Hepatocyte (in vitro differentiated cells): ENCODE measurements at regions not wholly inside any gene's neighbourhood (a gene's known extent, or its start where the extent isn't known, plus 50 kb on each side); places are given as distances from the start of the nearest gene placed in this dataset.

Experiments
- DNase-seq: peaks from one replicate; pipeline ENCODE4 v3.0.0-alpha.2; 2016; ENCODE audit warnings: low spot score
- H2AFZ ChIP-seq: fragments of 200-600 bp; sonication (generic); 2 replicates; pipeline ENCODE4 v1.6.0; 2016; ENCODE audit warnings: antibody characterized with exemption, mild to moderate bottlenecking
- H3K27ac ChIP-seq: fragments of 200-600 bp; sonication (generic); 2 replicates; pipeline ENCODE4 v1.5.1; 2016; ENCODE audit warnings: mild to moderate bottlenecking
- H3K27me3 ChIP-seq: fragments of 200-600 bp; sonication (generic); 2 replicates; pipeline ENCODE4 v1.6.1; 2016
- H3K36me3 ChIP-seq: fragments of 200-600 bp; sonication (generic); replicated peaks from 2 replicates; pipeline ENCODE4 v1.5.1; 2016; ENCODE audit warnings: low read depth; ENCODE audit not compliant: insufficient read depth
- H3K4me1 ChIP-seq: fragments of 200-600 bp; sonication (generic); 2 replicates; pipeline ENCODE4 v1.5.1; 2016; ENCODE audit warnings: mild to moderate bottlenecking, moderate library complexity; ENCODE audit not compliant: insufficient read depth
- H3K4me2 ChIP-seq: fragments of 200-600 bp; sonication (generic); 2 replicates; pipeline ENCODE4 v1.6.0; 2016
- H3K4me3 ChIP-seq: fragments of 200-600 bp; sonication (generic); 2 replicates; pipeline ENCODE4 v1.5.1; 2016; ENCODE audit warnings: mild to moderate bottlenecking
- H3K79me2 ChIP-seq: fragments of 200-600 bp; sonication (generic); 2 replicates; pipeline ENCODE4 v1.6.0; 2017; ENCODE audit warnings: mild to moderate bottlenecking
- H3K9me2 ChIP-seq: fragments of 200-600 bp; sonication (generic); replicated peaks from 2 replicates; pipeline ENCODE4 v1.6.0; 2017; ENCODE audit warnings: mild to moderate bottlenecking; ENCODE audit not compliant: insufficient read depth
- H3K9me3 ChIP-seq: fragments of 200-600 bp; sonication (generic); 2 replicates; pipeline ENCODE4 v1.5.1; 2016; ENCODE audit warnings: low read depth, mild to moderate bottlenecking
- H4K20me1 ChIP-seq: fragments of 200-600 bp; sonication (generic); 2 replicates; pipeline ENCODE4 v1.6.0; 2016; ENCODE audit warnings: mild to moderate bottlenecking; ENCODE audit not compliant: insufficient read depth, poor library complexity, severe bottlenecking
- EZH2 ChIP-seq: fragments of 200-600 bp; sonication (generic); IDR thresholded peaks from 2 replicates; pipeline ENCODE4 v1.6.1; 2016; ENCODE audit warnings: antibody characterized with exemption, mild to moderate bottlenecking, borderline replicate concordance
- EZH2phosphoT487 ChIP-seq: fragments of 200-600 bp; sonication (generic); IDR thresholded peaks from one replicate; pipeline ENCODE4 v1.6.1; 2018; ENCODE audit warnings: antibody characterized with exemption, mild to moderate bottlenecking, low read depth, moderate library complexity; ENCODE audit not compliant: unreplicated experiment, severe bottlenecking
- WGBS: methylation state at CpG from one replicate; pipeline ENCODE4 v1.1.6; 2016; ENCODE audit warnings: low lambda C conversion rate; ENCODE audit errors: missing lambda C conversion rate; 5-methylcytosine and 5-hydroxymethylcytosine counted together
- TF ChIP-seq, protein P1 (sequence below): fragments of 200-600 bp; sonication (generic); IDR thresholded peaks from 2 replicates; pipeline ENCODE4 v1.5.1; 2016; ENCODE audit warnings: antibody characterized with exemption, mild to moderate bottlenecking; ENCODE audit not compliant: poor library complexity

DNA sequence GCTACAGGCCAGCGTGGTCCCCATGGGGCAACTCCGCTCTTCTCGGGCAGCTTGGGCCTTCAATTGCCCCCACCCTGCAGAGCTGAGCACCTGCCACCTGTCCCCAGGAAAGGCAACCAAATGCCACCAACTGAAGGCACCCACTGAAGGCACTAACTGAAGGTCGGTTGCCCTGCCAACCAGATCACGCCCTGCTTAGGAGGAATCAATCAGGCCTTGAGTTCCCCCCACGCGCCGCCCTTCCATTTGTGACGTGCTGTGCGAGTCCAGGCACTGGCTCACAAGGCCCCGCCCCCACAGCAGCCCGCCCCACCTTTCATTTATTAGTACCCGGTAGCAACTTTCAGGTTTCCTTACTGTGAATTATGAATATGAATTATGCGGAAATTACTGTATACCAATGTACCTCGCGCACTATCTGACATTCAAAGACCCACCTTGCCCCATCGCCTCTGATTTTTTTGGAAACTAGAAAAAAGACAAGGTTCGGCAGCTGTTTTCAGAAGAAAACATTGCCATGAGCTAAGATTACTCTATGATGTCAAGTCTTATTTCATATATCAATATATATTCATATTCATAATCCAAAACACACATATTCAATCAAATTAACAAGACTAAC lies 83.6 kb upstream of the ABI1 start:
- Histone ChIP-seq H3K4me2 (no peak overlapping the region), H3K36me3 (no peaks in the 10 kb centered on the region), H3K9me3 (no peaks in the 10 kb centered on the region), H3K27me3 (no peaks in the 10 kb centered on the region), H3K9me2 (no peaks in the 10 kb centered on the region), H3K27ac (no peak overlapping the region), H2AFZ (no peak overlapping the region), H3K4me1 (no peaks in the 10 kb centered on the region), H4K20me1 (no peaks in the 10 kb centered on the region), H3K4me3 (no peak overlapping the region), H3K79me2 (no peaks in the 10 kb centered on the region)
- DNase-seq: no peak
- TF ChIP-seq EZH2phosphoT487 (no peak), EZH2 (no peak)
- TF ChIP-seq, protein P1, sequence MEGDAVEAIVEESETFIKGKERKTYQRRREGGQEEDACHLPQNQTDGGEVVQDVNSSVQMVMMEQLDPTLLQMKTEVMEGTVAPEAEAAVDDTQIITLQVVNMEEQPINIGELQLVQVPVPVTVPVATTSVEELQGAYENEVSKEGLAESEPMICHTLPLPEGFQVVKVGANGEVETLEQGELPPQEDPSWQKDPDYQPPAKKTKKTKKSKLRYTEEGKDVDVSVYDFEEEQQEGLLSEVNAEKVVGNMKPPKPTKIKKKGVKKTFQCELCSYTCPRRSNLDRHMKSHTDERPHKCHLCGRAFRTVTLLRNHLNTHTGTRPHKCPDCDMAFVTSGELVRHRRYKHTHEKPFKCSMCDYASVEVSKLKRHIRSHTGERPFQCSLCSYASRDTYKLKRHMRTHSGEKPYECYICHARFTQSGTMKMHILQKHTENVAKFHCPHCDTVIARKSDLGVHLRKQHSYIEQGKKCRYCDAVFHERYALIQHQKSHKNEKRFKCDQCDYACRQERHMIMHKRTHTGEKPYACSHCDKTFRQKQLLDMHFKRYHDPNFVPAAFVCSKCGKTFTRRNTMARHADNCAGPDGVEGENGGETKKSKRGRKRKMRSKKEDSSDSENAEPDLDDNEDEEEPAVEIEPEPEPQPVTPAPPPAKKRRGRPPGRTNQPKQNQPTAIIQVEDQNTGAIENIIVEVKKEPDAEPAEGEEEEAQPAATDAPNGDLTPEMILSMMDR: no peak
- 87% methylated on average over 16 of the region's 18 CpGs for WGBS

DNA sequence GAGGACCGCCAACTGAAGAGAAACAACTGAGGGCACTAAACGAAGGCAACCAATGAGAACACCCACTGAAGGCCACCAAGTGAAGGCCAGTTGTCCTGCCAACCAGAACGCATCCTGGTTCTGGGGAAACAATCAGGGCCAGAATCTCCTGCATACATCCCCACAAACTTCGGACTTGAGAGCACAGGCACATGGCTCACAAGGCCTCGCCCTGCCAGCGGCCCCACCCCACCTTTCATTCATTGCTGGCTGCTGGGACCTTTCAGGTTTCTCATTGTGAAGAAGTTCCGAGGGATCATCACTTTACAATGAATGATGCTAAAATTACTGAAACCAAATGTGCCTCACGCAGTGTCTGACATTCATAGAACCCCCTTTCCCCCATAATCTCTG lies 79.2 kb upstream of the ABI1 start:
- TF ChIP-seq EZH2 (no peak), EZH2phosphoT487 (no peak)
- H3K79me2 ChIP-seq: no peaks in the 10 kb centered on the region
- H2AFZ ChIP-seq: no peak overlapping the region
- H3K4me1 ChIP-seq: no peaks in the 10 kb centered on the region
- no peak for DNase-seq
- no peaks in the 10 kb centered on the region for H3K27me3 ChIP-seq
- H3K9me2 ChIP-seq: no peaks in the 10 kb centered on the region
- H3K27ac ChIP-seq: no peak overlapping the region
- no peak overlapping the region for H3K4me3 ChIP-seq
- no peak overlapping the region for H3K4me2 ChIP-seq
- no peaks in the 10 kb centered on the region for H4K20me1 ChIP-seq
- 96% methylated on average over 8 of the region's 8 CpGs for WGBS
- no peaks in the 10 kb centered on the region for H3K36me3 ChIP-seq
- H3K9me3 ChIP-seq: no peaks in the 10 kb centered on the region

DNA sequence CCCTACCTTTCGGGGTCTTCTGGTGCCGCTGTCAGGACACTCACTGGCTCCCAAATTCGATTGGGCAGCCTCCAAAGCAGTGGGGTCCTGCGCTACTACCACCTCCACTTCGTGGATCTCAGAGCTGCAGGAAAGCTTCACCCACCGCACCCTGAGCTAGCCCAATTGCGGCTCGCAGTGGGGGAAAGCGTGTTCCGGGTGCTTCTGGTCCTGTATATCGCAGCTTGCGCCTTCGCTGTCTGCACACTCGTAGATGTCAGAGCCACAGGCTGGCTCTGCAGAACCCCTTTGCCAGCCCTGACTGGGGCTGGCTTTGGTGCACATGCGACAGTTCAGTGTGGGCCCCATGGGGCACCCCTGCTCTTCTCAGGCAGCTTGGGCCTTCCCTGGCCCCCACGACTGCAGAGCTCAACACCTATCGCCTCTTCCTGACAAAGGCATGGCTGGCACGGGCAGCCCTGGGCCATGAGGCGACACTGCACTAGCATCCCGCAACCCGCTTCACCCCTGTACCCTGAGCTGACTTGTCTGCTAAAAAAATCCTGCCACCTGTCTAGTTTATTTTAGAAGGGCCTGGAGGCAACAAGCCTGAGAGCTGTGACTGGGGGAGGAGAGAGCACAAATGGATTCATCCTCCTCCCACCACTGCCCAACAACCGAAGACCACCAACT lies 78.7 kb upstream of the ABI1 start:
- DNase-seq: no peak
- H3K9me3 ChIP-seq: no peaks in the 10 kb centered on the region
- WGBS: 94% methylated on average over 22 of the region's 22 CpGs
- TF ChIP-seq EZH2 (no peak), EZH2phosphoT487 (no peak)
- no peaks in the 10 kb centered on the region for H3K4me1 ChIP-seq
- no peak overlapping the region for H3K27ac ChIP-seq
- no peaks in the 10 kb centered on the region for H3K27me3 ChIP-seq
- no peaks in the 10 kb centered on the region for H3K79me2 ChIP-seq
- no peaks in the 10 kb centered on the region for H3K36me3 ChIP-seq
- no peak overlapping the region for H3K4me2 ChIP-seq
- no peak overlapping the region for H2AFZ ChIP-seq
- no peaks in the 10 kb centered on the region for H3K9me2 ChIP-seq
- no peaks in the 10 kb centered on the region for H4K20me1 ChIP-seq
- H3K4me3 ChIP-seq: no peak overlapping the region

DNA sequence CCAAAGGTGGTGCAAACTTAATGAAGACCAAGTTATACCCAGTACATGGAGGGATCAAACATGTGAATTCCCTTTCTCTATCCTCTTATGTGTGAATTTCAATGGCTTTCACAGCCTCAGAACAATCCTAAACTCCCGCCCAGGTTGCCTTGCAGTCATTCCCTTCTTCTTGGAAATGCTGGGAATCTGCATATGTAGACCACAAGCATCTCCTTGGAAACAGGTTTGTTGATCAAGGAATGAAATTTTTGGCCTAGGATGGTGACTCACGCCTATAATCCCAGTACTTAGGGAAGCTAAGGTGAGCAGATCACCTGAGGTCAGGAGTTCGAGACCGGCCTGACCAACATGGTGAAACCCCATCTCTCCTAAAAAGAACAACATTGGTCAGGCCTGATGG lies 77.8 kb upstream of the ABI1 start:
- DNase-seq: no peak
- no peak overlapping the region for H2AFZ ChIP-seq
- TF ChIP-seq EZH2phosphoT487 (no peak), EZH2 (no peak)
- TF ChIP-seq, protein P1: no peak
- H3K9me2 ChIP-seq: no peaks in the 10 kb centered on the region
- no peaks in the 10 kb centered on the region for H3K4me1 ChIP-seq
- H3K4me2 ChIP-seq: no peak overlapping the region
- no peaks in the 10 kb centered on the region for H3K27me3 ChIP-seq
- H4K20me1 ChIP-seq: no peaks in the 10 kb centered on the region
- H3K36me3 ChIP-seq: no peaks in the 10 kb centered on the region
- no peaks in the 10 kb centered on the region for H3K79me2 ChIP-seq
- H3K4me3 ChIP-seq: no peak overlapping the region
- no peak overlapping the region for H3K27ac ChIP-seq
- no peaks in the 10 kb centered on the region for H3K9me3 ChIP-seq
- 70% methylated on average over 4 of the region's 4 CpGs for WGBS
